PC-3 (cell line): ENCODE measurements at regions not wholly inside any gene's neighbourhood (a gene's known extent, or its start where the extent isn't known, plus 50 kb on each side); places are given as distances from the start of the nearest gene placed in this dataset.

Experiments used
- ATAC-seq: fragments of 200-7000 bp; cut with Tn5 transposase; 2 replicates; pipeline ENCODE4 v1.9.1; 2020; ENCODE audit warnings: mild to moderate bottlenecking, moderate library complexity
- BruUV-seq: library from RNA; stranded (reverse); fragments of 400-500 nt; replicated peaks from 2 replicates; lab custom pipeline; 2021; lab: Mats Ljungman, UMichigan
- CTCF ChIA-PET: fragments of 300-600 bp; sonication (Branson Sonifier 250); formaldehyde crosslinking; loops from one replicate; lab custom pipeline; 2022; ENCODE audit warnings: antibody characterized with exemption; lab: Charles Lee
- POLR2A ChIA-PET: fragments of 300-600 bp; sonication (Branson Sonifier 250); formaldehyde crosslinking; loops from one replicate; lab custom pipeline; 2022; ENCODE audit warnings: antibody characterized with exemption; ENCODE audit not compliant: unreplicated experiment; lab: Charles Lee
- DNase-seq: peaks from one replicate; pipeline ENCODE4 v3.0.0-alpha.2; 2015
- H2AFZ ChIP-seq: fragments of 300-600 bp; sonication (generic); 2 replicates; pipeline ENCODE4 v1.6.0; 2016; ENCODE audit warnings: antibody characterized with exemption, low read length
- H3F3A ChIP-seq: fragments of 300-600 bp; sonication (generic); one replicate; pipeline ENCODE4 v1.6.0; 2017; ENCODE audit warnings: antibody characterized with exemption, low read length, control low read depth, mild to moderate bottlenecking; ENCODE audit not compliant: unreplicated experiment
- H3K27ac ChIP-seq: fragments of 300-600 bp; sonication (generic); 2 replicates; pipeline ENCODE4 v1.5.1; 2016; ENCODE audit warnings: mild to moderate bottlenecking, low read length
- H3K27me3 ChIP-seq: fragments of 300-600 bp; sonication (generic); 2 replicates; pipeline ENCODE4 v1.6.1; 2016; ENCODE audit warnings: low read length, mixed read lengths
- H3K36me3 ChIP-seq: fragments of 300-600 bp; sonication (generic); 2 replicates; pipeline ENCODE4 v1.6.1; 2016; ENCODE audit warnings: low read depth, mixed run types, low read length, mixed read lengths
- H3K4me1 ChIP-seq: fragments of 300-600 bp; sonication (generic); 2 replicates; pipeline ENCODE4 v1.5.1; 2016; ENCODE audit warnings: low read length; ENCODE audit not compliant: insufficient read depth
- H3K4me2 ChIP-seq: fragments of 300-600 bp; sonication (generic); 2 replicates; pipeline ENCODE4 v1.6.0; 2016; ENCODE audit warnings: low read length
- H3K4me3 ChIP-seq: fragments of 300-600 bp; sonication (generic); 2 replicates; pipeline ENCODE4 v1.5.1; 2016; ENCODE audit warnings: mild to moderate bottlenecking, low read length, mixed read lengths
- H3K79me2 ChIP-seq: fragments of 300-600 bp; sonication (generic); 2 replicates; pipeline ENCODE4 v1.6.1; 2017; ENCODE audit warnings: low read length, mixed read lengths
- H3K9ac ChIP-seq: fragments of 300-600 bp; sonication (generic); 2 replicates; pipeline ENCODE4 v1.6.0; 2016; ENCODE audit warnings: mild to moderate bottlenecking, low read length
- H3K9me2 ChIP-seq: fragments of 300-600 bp; sonication (generic); replicated peaks from 2 replicates; pipeline ENCODE4 v1.6.1; 2016; ENCODE audit warnings: mixed run types, low read length, mixed read lengths
- H3K9me3 ChIP-seq: fragments of 300-600 bp; sonication (generic); 2 replicates; pipeline ENCODE4 v1.6.1; 2016; ENCODE audit warnings: low read length, mixed read lengths
- H4K20me1 ChIP-seq: fragments of 300-600 bp; sonication (generic); 2 replicates; pipeline ENCODE4 v1.6.1; 2016; ENCODE audit warnings: low read length, mixed read lengths
- CTCF ChIP-seq: fragments of 300-600 bp; sonication (generic); conservative IDR thresholded peaks from 2 replicates; pipeline ENCODE4 v1.5.1; 2017; ENCODE audit warnings: antibody characterized with exemption, low read depth, mild to moderate bottlenecking, low read length
- EZH2 ChIP-seq: fragments of 300-600 bp; sonication (generic); IDR thresholded peaks from one replicate; pipeline ENCODE4 v1.6.1; 2017; ENCODE audit warnings: antibody characterized with exemption, mild to moderate bottlenecking, low read length; ENCODE audit not compliant: unreplicated experiment
- EZH2phosphoT487 ChIP-seq: fragments of 300-600 bp; sonication (generic); IDR thresholded peaks from 2 replicates; pipeline ENCODE4 v1.6.1; 2018; ENCODE audit warnings: mild to moderate bottlenecking, antibody characterized with exemption, low read length, borderline replicate concordance
- intact Hi-C: fragments of 100-400 bp; cut with micrococcal nuclease; formaldehyde crosslinking; loops from 2 replicates; pipeline ENCODE4 v1.9.0; 2023

- no TSS peak for BruUV-seq
- TF ChIP-seq CTCF (no peak), EZH2 (no peak), EZH2phosphoT487 (no peak)
- Histone ChIP-seq H3K4me1 (no peaks in the 10 kb centered on the region), H3K79me2 (no peaks in the 10 kb centered on the region), H3F3A (no peaks in the 10 kb centered on the region), H3K27ac (no peak overlapping the region), H3K4me3 (no peak overlapping the region), H3K9me2 (no peaks in the 10 kb centered on the region), H3K9me3 (no peaks in the 10 kb centered on the region), H2AFZ (no peak overlapping the region), H3K4me2 (no peak overlapping the region), H3K27me3 (no peaks in the 10 kb centered on the region), H3K36me3 (no peaks in the 10 kb centered on the region), H4K20me1 (no peaks in the 10 kb centered on the region), H3K9ac (no peak overlapping the region)
- intact Hi-C loops, result no loop called here
- ATAC-seq (no peak), DNase-seq (no peak)
- CTCF ChIA-PET, result no interaction called here
- POLR2A ChIA-PET, result no interaction called here
Measured at GRCh38 chr2:217409949-217410680, 550.3 kb upstream of the TNP1 start.

- no peaks in the 10 kb centered on the region for H4K20me1 ChIP-seq
- no peak overlapping the region for H2AFZ ChIP-seq
- H3K36me3 ChIP-seq, result no peaks in the 10 kb centered on the region
- no peak for TF ChIP-seq EZH2
- TF ChIP-seq EZH2phosphoT487, result no peak
- TF ChIP-seq CTCF, result no peak
- H3K27me3 ChIP-seq, result no peaks in the 10 kb centered on the region
- DNase-seq (no peak), ATAC-seq (no peak)
- no peaks in the 10 kb centered on the region for H3K79me2 ChIP-seq
- ChIA-PET CTCF (no interaction called here), POLR2A (no interaction called here)
- peaks cover 13% of the 10 kb centered on the region for H3K4me1 ChIP-seq
- no peak overlapping the region for H3K27ac ChIP-seq
- intact Hi-C loops, result no loop called here
- H3K9me2 ChIP-seq, result no peaks in the 10 kb centered on the region
- no TSS peak for BruUV-seq
- no peak overlapping the region for H3K9ac ChIP-seq
- no peaks in the 10 kb centered on the region for H3K9me3 ChIP-seq
- H3K4me2 ChIP-seq, result no peak overlapping the region
- H3K4me3 ChIP-seq, result no peak overlapping the region
- no peaks in the 10 kb centered on the region for H3F3A ChIP-seq
Measured at GRCh38 chr2:217407362-217407761, 547.5 kb upstream of the TNP1 start.

- POLR2A ChIA-PET, result no interaction called here
- H3K27ac ChIP-seq, result no peak overlapping the region
- no peak for ATAC-seq
- no peaks in the 10 kb centered on the region for H3K27me3 ChIP-seq
- BruUV-seq, result no TSS peak
- TF ChIP-seq EZH2, result no peak
- no peaks in the 10 kb centered on the region for H3K9me2 ChIP-seq
- H2AFZ ChIP-seq, result no peak overlapping the region
- no peaks in the 10 kb centered on the region for H3K9me3 ChIP-seq
- no peak overlapping the region for H3K4me2 ChIP-seq
- no peaks in the 10 kb centered on the region for H4K20me1 ChIP-seq
- H3K4me1 ChIP-seq, result peaks cover 13% of the 10 kb centered on the region
- H3K9ac ChIP-seq, result no peak overlapping the region
- H3K4me3 ChIP-seq, result no peak overlapping the region
- no peaks in the 10 kb centered on the region for H3K36me3 ChIP-seq
- no peaks in the 10 kb centered on the region for H3F3A ChIP-seq
- intact Hi-C loops, result no loop called here
- no peaks in the 10 kb centered on the region for H3K79me2 ChIP-seq
- no peak for DNase-seq
- CTCF ChIA-PET, result no interaction called here
Measured at GRCh38 chr2:217404236-217404760, 544.4 kb upstream of the TNP1 start.
